Prostate gland (tissue), 2 donors: ENCODE measurements at regions not wholly inside any gene's neighbourhood (a gene's known extent, or its start where the extent isn't known, plus 50 kb on each side); places are given as distances from the start of the nearest gene placed in this dataset.

Source experiments
- DNase-seq: peaks from one replicate; pipeline ENCODE4 v3.0.0-alpha.2; 2019; ENCODE audit warnings: low spot score
- H3K27ac ChIP-seq, 2 donors: fragments of 200-600 bp; sonication (generic); 2 replicates each; pipeline ENCODE4 v1.5.1; 2017 to 2019
- H3K27me3 ChIP-seq: fragments of 200-600 bp; sonication (generic); replicated peaks from 2 replicates; pipeline ENCODE4 v1.5.1; 2019; ENCODE audit not compliant: insufficient read depth
- H3K36me3 ChIP-seq, 2 donors: fragments of 200-600 bp; sonication (generic); 1 replicate in 1 of 2; 2 replicates in 1 of 2; pipeline versions ENCODE4 v1.5.1 to v1.8.1; 2017 to 2019
- H3K4me1 ChIP-seq: fragments of 200-600 bp; sonication (generic); replicated peaks from 2 replicates; pipeline ENCODE4 v1.5.1; 2019
- H3K4me3 ChIP-seq, 2 donors: fragments of 200-600 bp; sonication (generic); 2 replicates each; pipeline ENCODE4 v1.5.1; 2017 to 2019
- H3K9me3 ChIP-seq: fragments of 200-600 bp; sonication (generic); 2 replicates; pipeline ENCODE4 v1.5.1; 2017
- POLR2A ChIP-seq: fragments of 450-650 bp; IDR thresholded peaks from one replicate; pipeline ENCODE4 v1.6.1; 2016; ENCODE audit warnings: antibody characterized with exemption, mild to moderate bottlenecking
- POLR2AphosphoS5 ChIP-seq: sonication (generic); formaldehyde crosslinking; IDR thresholded peaks from one replicate; pipeline ENCODE4 v1.6.1; 2017; ENCODE audit warnings: antibody characterized with exemption
- WGBS: methylation state at CpG from one replicate; pipeline ENCODE4 v1.1.5; 2018; 5-methylcytosine and 5-hydroxymethylcytosine counted together
- intact Hi-C: fragments of 100-400 bp; cut with DNase I; formaldehyde crosslinking; loops from one replicate; pipeline ENCODE4 v1.14.2; 2022
- TF ChIP-seq, protein P1 (sequence below), 4 experiments: fragments of 200-600 bp in 2 of 4; fragments of 450-650 bp in 2 of 4; sonication (generic) in 2 of 4; IDR thresholded peaks; 1 replicate in 3 of 4; 2 replicates in 1 of 4; pipeline ENCODE4 v1.5.1; 2016 to 2019; ENCODE audit warnings: antibody characterized with exemption in 4 of 4, mild to moderate bottlenecking in 2 of 4, moderate library complexity in 2 of 4

DNA sequence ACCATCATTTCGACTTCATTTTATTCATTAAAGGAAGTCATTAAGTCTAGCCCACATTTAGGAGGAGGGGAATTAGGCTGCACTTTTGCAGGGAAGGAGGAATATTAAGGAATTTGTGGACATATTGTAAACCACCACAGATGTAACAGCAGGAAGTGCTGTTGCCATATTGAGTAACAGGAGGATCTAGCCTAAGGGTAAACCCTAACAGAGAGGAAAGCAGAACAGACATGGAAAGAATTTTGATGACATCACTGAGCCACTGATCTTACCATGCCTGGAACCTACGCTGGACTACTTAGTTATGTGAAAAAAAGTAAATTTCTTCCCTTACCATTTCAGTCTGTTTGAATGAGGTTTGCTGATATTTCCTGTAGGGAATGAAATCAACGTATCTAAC lies 100.7 kb upstream of the ATF7IP start:
- intact Hi-C loops = no loop called here
- 90% methylated on average over 3 of the region's 3 CpGs for WGBS

DNA sequence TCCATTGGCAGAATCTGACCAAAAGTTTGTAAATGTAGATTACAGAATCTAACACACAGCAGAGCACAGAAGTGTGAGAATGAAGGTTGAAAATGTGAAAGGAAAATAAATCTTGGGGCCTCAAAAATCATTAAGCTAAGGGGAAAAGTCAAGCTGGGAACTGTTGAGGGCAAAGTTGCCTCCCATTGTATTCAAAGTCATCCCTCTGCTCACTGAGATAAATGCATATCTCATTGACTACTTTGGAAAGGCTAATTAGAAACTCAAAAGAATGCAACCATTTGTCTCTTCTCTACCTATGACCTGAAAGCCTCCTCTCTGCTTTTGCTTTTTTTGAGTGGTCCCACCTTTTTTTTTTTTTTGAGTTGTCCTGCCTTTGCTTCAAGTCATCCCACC lies 97.4 kb upstream of the ATF7IP start:
- no peaks in the 10 kb centered on the region for H3K36me3 ChIP-seq
- H3K9me3 ChIP-seq = no peaks in the 10 kb centered on the region
- TF ChIP-seq POLR2A (no peak), POLR2AphosphoS5 (no peak)
- TF ChIP-seq, protein P1, sequence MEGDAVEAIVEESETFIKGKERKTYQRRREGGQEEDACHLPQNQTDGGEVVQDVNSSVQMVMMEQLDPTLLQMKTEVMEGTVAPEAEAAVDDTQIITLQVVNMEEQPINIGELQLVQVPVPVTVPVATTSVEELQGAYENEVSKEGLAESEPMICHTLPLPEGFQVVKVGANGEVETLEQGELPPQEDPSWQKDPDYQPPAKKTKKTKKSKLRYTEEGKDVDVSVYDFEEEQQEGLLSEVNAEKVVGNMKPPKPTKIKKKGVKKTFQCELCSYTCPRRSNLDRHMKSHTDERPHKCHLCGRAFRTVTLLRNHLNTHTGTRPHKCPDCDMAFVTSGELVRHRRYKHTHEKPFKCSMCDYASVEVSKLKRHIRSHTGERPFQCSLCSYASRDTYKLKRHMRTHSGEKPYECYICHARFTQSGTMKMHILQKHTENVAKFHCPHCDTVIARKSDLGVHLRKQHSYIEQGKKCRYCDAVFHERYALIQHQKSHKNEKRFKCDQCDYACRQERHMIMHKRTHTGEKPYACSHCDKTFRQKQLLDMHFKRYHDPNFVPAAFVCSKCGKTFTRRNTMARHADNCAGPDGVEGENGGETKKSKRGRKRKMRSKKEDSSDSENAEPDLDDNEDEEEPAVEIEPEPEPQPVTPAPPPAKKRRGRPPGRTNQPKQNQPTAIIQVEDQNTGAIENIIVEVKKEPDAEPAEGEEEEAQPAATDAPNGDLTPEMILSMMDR (IDR thresholded peaks at IDR 0.05) = no peak
- H3K4me3 ChIP-seq = no peak overlapping the region
- H3K27ac ChIP-seq = no peak overlapping the region
- H3K4me1 ChIP-seq = no peaks in the 10 kb centered on the region
- H3K27me3 ChIP-seq = no peaks in the 10 kb centered on the region
- intact Hi-C loops = no loop called here
- no peak for DNase-seq

More for the DNA sequence above, 100.7 kb upstream of the ATF7IP start:
- Histone ChIP-seq H3K36me3 (no peaks in the 10 kb centered on the region), H3K4me3 (no peak overlapping the region), H3K27ac (no peak overlapping the region), H3K9me3 (no peaks in the 10 kb centered on the region), H3K27me3 (no peaks in the 10 kb centered on the region), H3K4me1 (peaks cover 9% of the 10 kb centered on the region)
- TF ChIP-seq POLR2AphosphoS5 = no peak
- no peak for TF ChIP-seq POLR2A
- TF ChIP-seq, protein P1 (IDR thresholded peaks at IDR 0.05) = no peak
- DNase-seq = no peak

DNA sequence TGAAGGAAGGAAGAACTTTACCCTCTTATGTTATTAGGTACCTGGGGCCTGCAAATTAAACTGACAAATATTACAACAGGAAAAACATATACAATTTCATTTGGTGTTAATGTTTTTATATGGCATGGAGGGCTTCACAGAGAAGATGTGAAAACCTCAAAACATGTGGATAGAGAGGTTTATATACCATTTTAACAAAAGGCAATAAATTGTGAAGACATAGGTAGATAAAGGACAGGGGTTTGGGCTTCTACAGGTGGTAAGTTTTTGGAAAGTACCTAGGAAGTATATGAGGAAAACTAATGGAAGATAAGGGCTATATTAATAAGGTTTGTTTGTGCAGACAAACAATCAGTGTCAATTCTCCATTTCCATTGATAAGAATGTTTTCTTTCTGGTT lies 95.1 kb upstream of the ATF7IP start:
- Histone ChIP-seq H3K4me1 (no peaks in the 10 kb centered on the region), H3K27me3 (no peaks in the 10 kb centered on the region), H3K36me3 (no peaks in the 10 kb centered on the region), H3K27ac (no peak overlapping the region), H3K9me3 (no peaks in the 10 kb centered on the region), H3K4me3 (no peak overlapping the region)
- TF ChIP-seq POLR2A (no peak), POLR2AphosphoS5 (no peak)
- TF ChIP-seq, protein P1 (IDR thresholded peaks at IDR 0.05) = no peak
- intact Hi-C loops = no loop called here
- DNase-seq = no peak

DNA sequence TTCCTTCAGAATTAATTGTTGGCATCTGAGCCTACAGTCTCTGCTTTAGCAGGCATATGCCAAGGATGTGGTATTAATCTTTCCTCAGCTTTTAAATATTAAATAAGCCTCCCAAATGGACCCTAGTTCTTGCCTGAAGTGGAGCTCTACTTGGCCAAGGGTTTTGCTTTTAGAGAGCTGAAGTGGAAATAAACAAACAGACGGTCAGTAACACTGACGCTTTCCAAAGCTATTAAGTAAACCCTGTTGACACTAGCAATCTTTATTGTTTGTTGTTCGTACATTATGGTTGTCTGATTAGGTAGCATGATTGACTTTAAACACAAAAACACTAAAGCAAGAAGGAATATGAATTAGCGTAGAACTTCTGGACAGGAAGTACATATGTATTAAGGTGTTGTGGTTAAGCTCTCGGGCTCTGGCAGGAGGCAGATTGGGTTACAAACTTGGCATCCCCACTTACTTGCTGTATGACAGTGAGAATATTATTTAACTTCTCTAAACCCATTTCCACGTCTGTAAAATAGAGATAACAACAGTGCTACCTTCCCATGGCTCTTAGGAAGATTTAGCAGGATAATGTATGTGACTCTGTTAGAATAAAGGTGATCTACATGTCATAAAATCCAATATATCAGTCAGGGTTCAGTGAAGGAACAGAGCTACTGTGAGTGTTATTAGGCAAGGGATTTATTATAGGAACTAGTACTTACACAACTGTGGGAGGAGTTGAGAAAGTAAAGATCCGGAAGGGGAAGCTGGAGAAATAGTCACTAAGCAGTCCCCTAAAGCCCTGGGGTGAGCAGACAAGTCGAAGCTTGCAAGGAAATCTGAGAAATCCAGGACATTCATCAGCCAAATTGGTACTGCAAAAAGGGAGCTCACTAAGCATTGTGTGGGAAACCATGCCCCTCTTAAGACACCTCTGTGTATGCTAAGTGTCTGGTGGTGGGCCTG lies 92.2 kb upstream of the ATF7IP start:
- H3K27me3 ChIP-seq = no peaks in the 10 kb centered on the region
- intact Hi-C loops = no loop called here
- peak; percentile 45 for DNase-seq
- peak; percentile 44 for TF ChIP-seq POLR2AphosphoS5
- TF ChIP-seq, protein P1 (IDR thresholded peaks at IDR 0.05) = no peak
- TF ChIP-seq POLR2A = no peak
- no peak overlapping the region for H3K4me3 ChIP-seq
- H3K36me3 ChIP-seq = no peaks in the 10 kb centered on the region
- H3K27ac ChIP-seq = peak overlapping the region; percentile 11 to 44
- WGBS = 16% methylated on average over 8 of the region's 8 CpGs
- H3K4me1 ChIP-seq = no peaks in the 10 kb centered on the region
- no peaks in the 10 kb centered on the region for H3K9me3 ChIP-seq

DNA sequence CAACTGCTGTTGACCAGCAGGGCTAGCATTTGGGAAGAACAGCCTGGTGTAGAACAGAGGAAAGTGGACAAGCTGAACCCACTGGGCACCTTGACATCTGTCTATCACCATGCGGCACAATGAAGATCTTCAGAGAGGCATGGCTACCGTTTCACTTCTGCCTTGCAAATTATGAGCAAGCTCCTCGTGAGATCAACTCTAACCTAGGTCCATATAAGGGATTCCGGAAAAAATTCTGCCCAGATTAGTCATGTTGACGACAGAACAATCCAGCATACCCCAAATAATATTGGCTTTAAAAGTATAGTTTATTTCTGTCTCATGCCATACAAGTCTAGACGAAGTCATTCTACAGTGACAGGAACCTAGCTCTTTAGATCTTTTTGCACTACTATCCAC lies 91.6 kb upstream of the ATF7IP start:
- intact Hi-C loops = no loop called here
- H3K4me1 ChIP-seq = no peaks in the 10 kb centered on the region
- no peaks in the 10 kb centered on the region for H3K27me3 ChIP-seq
- no peaks in the 10 kb centered on the region for H3K36me3 ChIP-seq
- TF ChIP-seq, protein P1 (IDR thresholded peaks at IDR 0.05) = no peak
- no peak for TF ChIP-seq POLR2AphosphoS5
- TF ChIP-seq POLR2A = no peak
- H3K27ac ChIP-seq = no peak overlapping the region
- DNase-seq = no peak
- H3K4me3 ChIP-seq = no peak overlapping the region
- no peaks in the 10 kb centered on the region for H3K9me3 ChIP-seq
- 86% methylated on average over 6 of the region's 6 CpGs for WGBS
